ENCODE measurements at regions not wholly inside any gene's neighbourhood (a gene's known extent, or its start where the extent isn't known, plus 50 kb on each side); places are given as distances from the start of the nearest gene placed in this dataset.
"Not testable (repeated sequence)": the region's sequence is repeated elsewhere in the genome, so short reads cannot be mapped to it uniquely, and the experiment has no call there.

DNA sequence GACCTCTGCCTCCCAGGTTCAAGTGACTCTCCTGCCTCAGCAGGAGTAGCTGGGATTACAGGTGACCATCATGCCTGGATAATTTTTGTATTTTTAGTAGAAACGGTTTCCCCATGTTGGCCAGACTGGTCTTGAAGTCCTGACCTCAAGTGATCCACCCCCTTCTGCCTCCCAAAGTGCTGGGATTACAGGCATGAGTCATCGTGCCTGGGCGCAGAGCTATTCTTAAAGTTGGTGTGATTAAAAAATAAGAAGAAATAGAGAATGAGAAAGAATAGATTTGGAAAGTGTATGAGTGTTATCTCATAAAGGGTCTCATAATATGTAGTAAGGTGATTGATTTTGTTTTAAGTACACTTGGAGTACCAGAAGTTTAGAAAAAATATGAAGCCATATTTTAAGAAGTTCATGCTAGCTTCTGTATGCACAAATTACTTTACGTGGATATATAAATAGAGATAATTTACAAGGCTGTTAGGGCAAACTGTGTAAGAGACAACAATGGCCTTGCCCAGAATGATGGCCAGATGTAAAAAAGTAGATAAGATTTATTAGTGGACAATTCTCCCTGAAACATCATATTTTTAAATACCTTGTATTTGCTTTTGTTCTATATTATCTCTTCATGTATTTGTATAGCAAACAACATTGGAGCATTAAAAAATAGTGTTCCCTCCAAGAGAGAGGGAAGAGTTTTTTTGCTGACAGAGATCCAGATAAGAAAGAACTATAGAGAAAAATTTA lies 1108.5 kb downstream of the SLC16A7 start:
- DNase-seq (ENCODE audit: low spot score), result peak; percentile 18

DNA sequence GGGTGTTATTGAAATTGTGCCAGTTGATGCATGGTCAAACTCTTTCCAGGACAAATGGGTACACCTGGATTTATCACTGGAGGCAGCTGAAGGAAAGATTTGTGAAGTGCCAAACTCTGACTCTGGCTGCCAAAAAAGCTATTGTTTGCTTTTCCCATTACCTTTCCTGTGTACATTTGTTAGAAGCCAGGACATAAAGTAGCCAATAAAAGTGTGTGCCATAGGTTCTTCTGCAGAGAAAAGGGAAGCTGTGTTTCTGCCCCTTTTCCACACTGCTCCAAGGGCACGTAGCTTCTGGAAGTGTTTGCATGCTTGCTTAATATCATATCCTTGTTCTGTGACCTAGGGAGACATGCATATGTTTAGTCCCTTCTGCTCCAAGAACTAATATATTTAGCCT lies 1114.4 kb downstream of the SLC16A7 start:
- no peak for DNase-seq (ENCODE audit: low spot score)

DNA sequence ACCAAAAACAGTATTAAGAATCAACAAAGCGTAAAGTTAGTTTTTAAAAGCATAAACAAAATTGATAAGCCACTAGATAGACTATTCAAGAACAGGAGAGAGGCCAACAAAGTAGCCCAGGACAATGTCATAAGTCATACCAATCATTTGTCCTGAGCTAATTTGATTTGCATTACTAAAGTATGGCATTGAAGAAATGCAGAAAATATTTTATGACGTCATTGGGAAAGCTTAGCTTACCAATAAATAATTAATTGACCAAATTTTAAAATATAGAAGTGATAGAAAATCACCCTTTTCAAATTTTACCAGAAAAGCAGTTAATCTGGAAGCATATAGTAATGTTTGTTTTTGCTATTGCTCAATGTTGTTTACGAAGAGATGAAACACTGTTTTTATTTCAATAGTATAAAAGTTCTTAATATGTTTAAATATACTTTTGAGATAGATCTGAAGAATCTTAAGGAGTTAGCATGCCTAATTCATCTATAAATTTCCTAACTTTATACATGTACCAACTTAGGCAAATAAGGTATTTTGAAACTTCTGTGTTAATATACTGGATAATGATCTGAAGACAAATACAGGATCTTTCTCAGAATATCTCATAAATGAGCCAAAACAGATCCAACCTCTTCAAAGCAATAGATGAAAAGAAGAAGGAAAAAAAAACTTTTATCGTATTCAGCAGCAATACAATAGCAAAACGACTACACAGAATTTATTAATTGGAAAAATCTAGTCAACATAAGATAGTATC lies 1118.5 kb downstream of the SLC16A7 start:
- DNase-seq (ENCODE audit: low spot score), result no peak

- no peak for DNase-seq (ENCODE audit: low spot score)
These were observed 1128.6 kb downstream of the SLC16A7 start for GRCh38 chr12:60724475-60724874.

GRCh38 chr12:60724984-60725383 lies 1129.2 kb downstream of the SLC16A7 start:
- no peak for DNase-seq (ENCODE audit: low spot score)

- no peak for DNase-seq (ENCODE audit: low spot score)
These were observed 1156.8 kb downstream of the SLC16A7 start for GRCh38 chr12:60752589-60752988.

- DNase-seq (ENCODE audit: low spot score), result no peak
These were observed 1162.4 kb downstream of the SLC16A7 start for GRCh38 chr12:60758224-60758623.

DNA sequence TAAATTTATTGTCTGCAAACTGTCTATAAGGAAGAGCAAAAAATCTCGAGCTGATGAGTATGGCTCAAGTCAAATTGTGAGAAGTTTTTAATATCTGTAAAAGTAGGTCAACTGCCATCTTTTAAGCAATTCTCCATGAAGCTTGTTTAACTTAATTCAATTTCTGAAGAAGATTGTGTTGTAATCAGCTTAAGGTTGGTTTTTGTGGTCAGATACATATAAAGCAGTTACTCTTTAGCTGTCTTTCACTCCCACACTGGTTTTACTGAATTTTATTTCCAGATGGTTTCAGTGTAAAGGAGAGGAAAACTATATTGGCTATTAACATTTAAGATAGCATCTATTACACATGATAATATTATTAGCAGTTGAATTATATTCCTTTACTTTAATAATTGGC lies 1165.1 kb downstream of the SLC16A7 start:
- DNase-seq (ENCODE audit: low spot score), result no peak

GRCh38 chr12:60801166-60801565 lies 1205.3 kb downstream of the SLC16A7 start:
- not testable (repeated sequence) for DNase-seq (ENCODE audit: low spot score)

GRCh38 chr12:60803147-60803546 lies 1207.3 kb downstream of the SLC16A7 start:
- DNase-seq (ENCODE audit: low spot score), result peak; percentile 21

- no peak for DNase-seq (ENCODE audit: low spot score)
These were observed 1209.5 kb downstream of the SLC16A7 start for GRCh38 chr12:60805364-60805763.

DNA sequence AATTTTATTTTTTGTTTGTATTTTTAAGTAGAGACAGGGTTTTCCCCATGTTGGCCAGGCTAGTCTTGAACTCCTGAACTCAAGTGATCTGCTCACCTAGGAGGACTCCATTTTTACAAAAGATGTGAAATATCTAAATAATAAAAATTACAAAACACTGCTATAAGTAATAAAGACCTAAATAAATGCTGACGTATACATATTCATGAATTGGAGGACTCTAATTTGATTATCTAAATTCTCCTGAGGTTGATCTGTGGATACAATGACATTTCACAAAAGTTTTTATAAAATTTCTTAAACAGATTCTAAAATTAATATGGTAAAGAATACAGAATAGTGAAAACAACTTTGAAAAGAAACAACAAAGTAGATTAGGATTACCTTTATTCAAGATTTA lies 1224.0 kb downstream of the SLC16A7 start:
- DNase-seq (ENCODE audit: low spot score), result no peak

GRCh38 chr12:60822580-60822979 lies 1226.8 kb downstream of the SLC16A7 start:
- no peak for DNase-seq (ENCODE audit: low spot score)

- DNase-seq (ENCODE audit: low spot score), result no peak
These were observed 1234.6 kb downstream of the SLC16A7 start for GRCh38 chr12:60830381-60830780.

DNA sequence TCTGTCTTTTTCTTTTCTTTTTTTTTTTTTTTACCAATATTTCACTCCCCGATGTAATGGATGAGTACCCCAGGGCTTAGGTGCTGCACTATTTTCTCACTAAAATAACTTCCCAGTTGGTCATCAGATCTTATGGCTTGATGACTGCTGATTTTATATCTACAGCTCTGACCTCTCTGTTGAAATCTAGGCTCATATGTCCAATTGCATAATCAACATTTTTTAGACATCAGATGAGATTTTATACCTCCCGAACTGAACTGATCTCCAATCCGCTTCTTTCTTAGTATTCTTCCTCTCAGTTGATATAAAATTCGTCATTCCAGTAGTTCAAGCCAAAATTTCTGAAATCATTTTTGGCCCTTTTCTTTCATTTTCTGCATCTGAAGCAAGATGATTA lies 1236.5 kb downstream of the SLC16A7 start:
- no peak for DNase-seq (ENCODE audit: low spot score)

DNA sequence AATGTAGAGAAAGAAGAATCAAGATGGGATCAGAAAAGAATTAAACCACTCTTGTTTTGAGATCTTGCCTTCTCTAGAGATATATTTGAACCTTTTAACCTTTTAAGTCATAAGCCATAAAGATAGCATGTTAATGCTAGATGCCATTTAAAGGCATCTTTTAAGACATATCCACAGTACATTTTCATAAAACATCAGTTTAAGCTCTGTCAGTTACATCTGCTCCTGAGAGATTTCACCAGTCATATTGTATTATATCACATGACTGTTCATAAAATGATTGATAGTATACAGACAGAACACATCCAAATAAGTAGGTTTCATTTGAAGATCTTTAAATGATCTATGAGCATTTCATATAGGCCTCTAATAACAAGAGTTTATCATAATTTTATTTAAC lies 1238.5 kb downstream of the SLC16A7 start:
- no peak for DNase-seq (ENCODE audit: low spot score)

GRCh38 chr12:60834806-60835205 lies 1239.0 kb downstream of the SLC16A7 start:
- DNase-seq (ENCODE audit: low spot score), result no peak

- no peak for DNase-seq (ENCODE audit: low spot score)
These were observed 1240.8 kb downstream of the SLC16A7 start for GRCh38 chr12:60836651-60837050.

DNA sequence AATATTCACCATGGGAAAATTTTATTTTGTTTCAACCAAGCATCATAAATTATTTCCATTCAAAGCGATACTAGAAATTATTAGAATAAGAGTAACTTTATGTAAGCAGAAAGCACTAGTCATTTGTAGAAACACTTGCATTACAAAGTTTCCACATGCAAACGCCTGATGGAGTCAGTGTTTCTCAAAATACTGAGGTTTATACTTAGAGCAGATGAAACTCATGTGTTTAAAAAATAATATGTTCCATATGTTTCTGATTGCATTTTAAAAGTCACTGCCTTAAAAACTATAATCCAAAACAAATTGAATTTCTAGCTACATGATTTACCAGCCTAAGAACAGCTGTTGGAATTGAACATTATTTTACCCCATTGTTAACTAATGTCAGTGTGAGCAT lies 1246.4 kb downstream of the SLC16A7 start:
- DNase-seq (ENCODE audit: low spot score), result no peak

- no peak for DNase-seq (ENCODE audit: low spot score)
These were observed 1248.3 kb downstream of the SLC16A7 start for GRCh38 chr12:60844101-60844500.

- no peak for DNase-seq (ENCODE audit: low spot score)
These were observed 1249.0 kb downstream of the SLC16A7 start for GRCh38 chr12:60844875-60845274.

DNA sequence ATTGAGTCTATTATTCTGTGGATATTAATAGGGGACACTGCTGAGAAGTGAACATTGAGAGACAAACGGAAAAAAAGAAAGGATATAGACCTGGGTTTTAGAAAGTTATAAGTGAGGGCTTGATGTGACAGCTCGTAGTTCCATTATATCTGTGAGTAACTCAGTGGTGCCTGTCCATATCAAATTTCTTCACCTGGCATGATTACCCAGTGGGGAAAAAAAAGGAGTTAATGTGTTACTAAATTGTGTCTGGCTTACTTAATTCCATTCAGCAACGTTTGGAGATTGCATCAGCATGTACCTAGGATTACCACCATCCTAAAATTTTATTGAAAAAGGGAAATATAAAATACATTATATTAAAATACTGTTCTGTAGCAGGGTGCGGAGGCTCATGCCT lies 1249.9 kb downstream of the SLC16A7 start:
- no peak for DNase-seq (ENCODE audit: low spot score)

- no peak for DNase-seq (ENCODE audit: low spot score)
These were observed 1251.5 kb downstream of the SLC16A7 start for GRCh38 chr12:60847281-60847680.

Measured in H4 (cell line).